IMR-90 (cell line): ENCODE measurements at regions not wholly inside any gene's neighbourhood (a gene's known extent, or its start where the extent isn't known, plus 50 kb on each side); places are given as distances from the start of the nearest gene placed in this dataset.

Source experiments
- CTCF ChIP-seq: conservative IDR thresholded peaks from 2 replicates; pipeline ENCODE4 v1.5.1; 2012; ENCODE audit warnings: mild to moderate bottlenecking, low read depth, low read length, improper control_type of control experiment
- POLR2A ChIP-seq: IDR thresholded peaks from 2 replicates; pipeline ENCODE4 v1.6.1; 2012; ENCODE audit warnings: mild to moderate bottlenecking, low read depth, low read length
- USF2 ChIP-seq: fragments of 150-350 bp; IDR thresholded peaks from 2 replicates; pipeline ENCODE4 v1.6.1; 2017; ENCODE audit warnings: mild to moderate bottlenecking, antibody characterized with exemption, low read length, low read depth

DNA sequence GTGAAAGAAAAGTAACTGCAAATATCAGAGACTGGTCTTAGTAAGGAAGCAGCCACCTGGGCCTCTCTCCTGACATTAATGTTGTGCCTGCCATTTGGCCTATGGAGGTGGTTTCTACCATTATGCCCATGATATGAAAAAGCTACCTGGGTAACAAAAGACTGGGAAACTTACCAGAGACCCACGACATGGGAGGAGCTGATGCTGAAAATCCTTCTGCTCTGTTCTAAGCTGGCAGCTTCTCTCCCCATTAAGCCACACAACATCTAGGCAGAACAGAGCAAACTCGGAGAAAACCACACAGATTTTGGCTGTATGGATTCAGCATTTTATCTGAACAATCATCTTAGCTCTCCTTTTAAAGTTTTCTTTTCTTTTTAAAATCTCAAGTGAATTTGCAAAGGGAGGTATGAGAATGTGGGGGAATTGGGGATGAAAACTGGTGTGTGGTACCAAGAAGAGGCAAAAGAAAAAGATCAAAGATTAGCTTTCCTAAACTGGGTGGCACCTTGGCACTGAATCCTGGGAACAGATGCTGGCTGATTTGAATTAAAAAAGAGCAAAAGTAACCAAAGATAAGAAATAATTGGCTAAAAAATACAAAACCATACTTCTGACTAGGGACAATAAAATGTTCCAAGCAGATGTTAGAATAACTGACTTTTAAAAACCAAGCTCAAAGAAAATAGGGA is 128.6 kb upstream of the ANKRD1 start:
- TF ChIP-seq CTCF: no peak
- TF ChIP-seq USF2: no peak
- TF ChIP-seq POLR2A: no peak
